ENCODE measurements at regions not wholly inside any gene's neighbourhood (a gene's known extent, or its start where the extent isn't known, plus 50 kb on each side); places are given as distances from the start of the nearest gene placed in this dataset.

GRCh38 chr4:12993923-12994322, 490.2 kb downstream of the RAB28 start:
- 96% methylated on average over 2 of the region's 3 CpGs for WGBS (ENCODE audit: insufficient coverage, low lambda C conversion rate)
- Histone ChIP-seq H3K9me3 (ENCODE audit: control insufficient read depth, low read depth, low read length) (no peaks in the 10 kb centered on the region), H3K36me3 (ENCODE audit: control insufficient read depth, insufficient read depth, low read length) (no peaks in the 10 kb centered on the region), H3K4me1 (ENCODE audit: control insufficient read depth, insufficient read depth, low read length) (no peaks in the 10 kb centered on the region), H3K27me3 (ENCODE audit: control insufficient read depth, insufficient read depth, low read length) (no peaks in the 10 kb centered on the region), H3K27ac (ENCODE audit: low read length) (no peak overlapping the region), H3K4me3 (ENCODE audit: low read length) (no peak overlapping the region)
- no peak for DNase-seq

GRCh38 chr4:12987284-12987683, 496.9 kb downstream of the RAB28 start:
- H3K4me3 ChIP-seq (ENCODE audit: low read length), result no peak overlapping the region
- H3K4me1 ChIP-seq (ENCODE audit: control insufficient read depth, insufficient read depth, low read length), result no peaks in the 10 kb centered on the region
- 100% methylated on average over 1 of the region's 2 CpGs for WGBS (ENCODE audit: insufficient coverage, low lambda C conversion rate)
- H3K27ac ChIP-seq (ENCODE audit: low read length), result no peak overlapping the region
- no peak for DNase-seq
- no peaks in the 10 kb centered on the region for H3K36me3 ChIP-seq (ENCODE audit: control insufficient read depth, insufficient read depth, low read length)
- no peaks in the 10 kb centered on the region for H3K27me3 ChIP-seq (ENCODE audit: control insufficient read depth, insufficient read depth, low read length)
- H3K9me3 ChIP-seq (ENCODE audit: control insufficient read depth, low read depth, low read length), result no peaks in the 10 kb centered on the region

DNA sequence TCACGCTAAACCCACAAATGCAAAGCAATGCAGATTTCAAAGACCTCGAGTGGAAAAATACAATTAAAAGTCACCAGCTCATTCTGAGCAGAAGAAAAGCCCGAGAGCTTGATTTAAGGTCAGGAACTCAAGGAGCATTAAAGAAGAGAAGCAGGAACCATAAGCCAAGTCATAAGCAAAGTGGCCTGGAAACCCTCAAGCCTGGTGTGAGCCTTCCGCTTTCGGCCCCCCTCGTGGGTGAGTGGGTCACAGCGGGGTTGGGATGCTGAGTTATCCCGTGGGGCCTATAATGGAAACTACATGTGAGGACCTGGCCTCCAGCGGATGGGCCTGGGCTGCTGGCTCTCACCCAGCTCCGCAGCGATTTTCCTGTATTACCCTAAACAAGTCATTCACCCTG, 504.3 kb downstream of the RAB28 start:
- H3K36me3 ChIP-seq (ENCODE audit: control insufficient read depth, insufficient read depth, low read length), result no peaks in the 10 kb centered on the region
- H3K4me3 ChIP-seq (ENCODE audit: low read length), result no peak overlapping the region
- WGBS (ENCODE audit: insufficient coverage, low lambda C conversion rate), result no CpG with 5 or more reads among the region's 11 CpGs
- H3K27me3 ChIP-seq (ENCODE audit: control insufficient read depth, insufficient read depth, low read length), result no peaks in the 10 kb centered on the region
- no peaks in the 10 kb centered on the region for H3K4me1 ChIP-seq (ENCODE audit: control insufficient read depth, insufficient read depth, low read length)
- H3K27ac ChIP-seq (ENCODE audit: low read length), result no peak overlapping the region
- DNase-seq, result no peak
- no peaks in the 10 kb centered on the region for H3K9me3 ChIP-seq (ENCODE audit: control insufficient read depth, low read depth, low read length)

DNA sequence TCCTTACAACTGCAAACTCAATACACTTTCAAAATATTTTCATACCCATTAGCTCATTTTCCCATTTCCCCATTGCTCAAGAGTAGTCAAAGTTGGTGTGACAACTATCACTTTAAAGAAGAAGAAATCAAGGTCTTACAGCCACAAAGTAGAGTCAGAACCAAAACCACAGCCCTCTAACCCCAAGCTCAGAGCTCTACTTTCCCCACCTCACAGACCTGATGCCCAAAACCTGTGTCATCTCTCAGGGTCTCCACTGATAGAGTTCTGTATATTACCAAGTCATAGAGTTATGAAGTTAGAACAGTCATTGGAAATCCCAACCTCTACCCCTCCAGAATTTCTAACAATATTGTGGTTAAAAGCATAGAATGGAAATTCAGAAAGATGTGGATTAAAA, 505.8 kb downstream of the RAB28 start:
- Histone ChIP-seq H3K27me3 (ENCODE audit: control insufficient read depth, insufficient read depth, low read length) (no peaks in the 10 kb centered on the region), H3K36me3 (ENCODE audit: control insufficient read depth, insufficient read depth, low read length) (no peaks in the 10 kb centered on the region), H3K4me3 (ENCODE audit: low read length) (no peak overlapping the region), H3K9me3 (ENCODE audit: control insufficient read depth, low read depth, low read length) (no peaks in the 10 kb centered on the region), H3K27ac (ENCODE audit: low read length) (no peak overlapping the region), H3K4me1 (ENCODE audit: control insufficient read depth, insufficient read depth, low read length) (no peaks in the 10 kb centered on the region)
- no peak for DNase-seq

- H3K9me3 ChIP-seq (ENCODE audit: control insufficient read depth, low read depth, low read length), result no peaks in the 10 kb centered on the region
- WGBS (ENCODE audit: insufficient coverage, low lambda C conversion rate), result 80% methylated on average over 2 of the region's 3 CpGs
- no peaks in the 10 kb centered on the region for H3K27me3 ChIP-seq (ENCODE audit: control insufficient read depth, insufficient read depth, low read length)
- no peaks in the 10 kb centered on the region for H3K4me1 ChIP-seq (ENCODE audit: control insufficient read depth, insufficient read depth, low read length)
- no peaks in the 10 kb centered on the region for H3K36me3 ChIP-seq (ENCODE audit: control insufficient read depth, insufficient read depth, low read length)
- H3K4me3 ChIP-seq (ENCODE audit: low read length), result no peak overlapping the region
- H3K27ac ChIP-seq (ENCODE audit: low read length), result no peak overlapping the region
- DNase-seq, result no peak
Observed at GRCh38 chr4:12975511-12975910, 508.6 kb downstream of the RAB28 start.

- no peak for DNase-seq
- H3K27me3 ChIP-seq (ENCODE audit: control insufficient read depth, insufficient read depth, low read length), result no peaks in the 10 kb centered on the region
- WGBS (ENCODE audit: insufficient coverage, low lambda C conversion rate), result 80% methylated on average over 1 of the region's 2 CpGs
- H3K4me1 ChIP-seq (ENCODE audit: control insufficient read depth, insufficient read depth, low read length), result no peaks in the 10 kb centered on the region
- no peak overlapping the region for H3K4me3 ChIP-seq (ENCODE audit: low read length)
- no peaks in the 10 kb centered on the region for H3K9me3 ChIP-seq (ENCODE audit: control insufficient read depth, low read depth, low read length)
- no peaks in the 10 kb centered on the region for H3K36me3 ChIP-seq (ENCODE audit: control insufficient read depth, insufficient read depth, low read length)
- H3K27ac ChIP-seq (ENCODE audit: low read length), result no peak overlapping the region
Observed at GRCh38 chr4:12973522-12973921, 510.6 kb downstream of the RAB28 start.

DNA sequence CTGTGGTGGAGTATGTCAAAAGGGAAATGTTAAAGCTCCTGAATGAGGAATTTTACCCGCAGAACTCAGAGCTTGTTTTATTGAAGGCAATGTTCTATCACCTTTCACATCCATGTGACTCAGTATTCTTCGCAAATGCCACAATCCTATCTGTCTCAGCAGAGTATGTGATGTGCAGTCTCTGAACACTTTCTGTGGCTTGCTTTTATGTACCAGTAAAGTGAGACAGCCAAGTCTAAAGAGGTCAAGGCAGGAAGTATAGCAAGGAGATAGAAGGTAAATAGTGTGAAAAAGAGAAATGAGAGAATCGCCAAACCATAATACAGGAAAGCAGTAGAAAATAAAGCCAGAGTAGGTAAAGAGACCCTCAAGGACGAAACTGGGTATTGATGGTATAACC, 515.8 kb downstream of the RAB28 start:
- WGBS (ENCODE audit: insufficient coverage, low lambda C conversion rate), result 63% methylated on average over 3 of the region's 4 CpGs
- no peaks in the 10 kb centered on the region for H3K4me1 ChIP-seq (ENCODE audit: control insufficient read depth, insufficient read depth, low read length)
- no peak overlapping the region for H3K27ac ChIP-seq (ENCODE audit: low read length)
- H3K36me3 ChIP-seq (ENCODE audit: control insufficient read depth, insufficient read depth, low read length), result no peaks in the 10 kb centered on the region
- H3K9me3 ChIP-seq (ENCODE audit: control insufficient read depth, low read depth, low read length), result no peaks in the 10 kb centered on the region
- no peaks in the 10 kb centered on the region for H3K27me3 ChIP-seq (ENCODE audit: control insufficient read depth, insufficient read depth, low read length)
- H3K4me3 ChIP-seq (ENCODE audit: low read length), result no peak overlapping the region
- DNase-seq, result no peak

DNA sequence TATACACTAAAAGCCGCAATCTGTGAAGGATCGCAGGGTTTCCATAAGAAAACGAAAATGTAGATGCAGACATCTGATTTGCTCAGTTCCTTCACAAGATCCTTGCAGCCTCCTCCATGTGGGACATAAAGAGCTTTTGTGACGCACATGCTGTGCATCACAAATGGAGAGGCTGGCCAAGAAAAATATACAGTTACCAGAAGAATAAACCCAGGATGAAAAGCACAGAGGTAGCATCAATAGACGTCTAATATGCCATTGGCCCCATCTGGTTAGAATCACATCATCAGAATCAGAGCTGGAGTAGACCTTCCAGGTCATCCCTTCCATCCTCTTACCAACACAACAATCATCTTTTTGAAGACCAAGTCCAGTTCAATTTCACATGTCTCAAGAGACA, 517.4 kb downstream of the RAB28 start:
- 100% methylated on average over 2 of the region's 5 CpGs for WGBS (ENCODE audit: insufficient coverage, low lambda C conversion rate)
- H3K9me3 ChIP-seq (ENCODE audit: control insufficient read depth, low read depth, low read length), result no peaks in the 10 kb centered on the region

DNA sequence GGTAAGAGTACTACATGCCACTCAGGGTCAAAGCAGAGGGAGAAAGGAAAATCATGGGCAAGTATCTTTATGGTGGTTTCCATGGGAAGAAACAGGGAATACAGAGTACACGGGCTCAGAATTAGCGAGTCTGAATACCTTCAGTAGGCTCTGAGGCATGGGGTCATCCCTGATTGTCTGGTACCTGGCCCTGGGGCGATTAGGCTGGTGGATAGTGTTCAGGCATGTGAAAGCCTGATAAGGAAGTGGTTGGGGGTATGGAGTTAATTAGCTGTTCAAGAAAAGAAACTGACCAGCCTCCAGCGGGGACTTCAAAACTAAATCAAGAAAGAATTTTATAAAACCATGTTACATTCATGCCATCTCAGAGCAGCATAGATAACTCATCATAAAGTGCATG, 518.8 kb downstream of the RAB28 start:
- no peak for DNase-seq
- Histone ChIP-seq H3K27ac (ENCODE audit: low read length) (no peak overlapping the region), H3K4me3 (ENCODE audit: low read length) (no peak overlapping the region), H3K9me3 (ENCODE audit: control insufficient read depth, low read depth, low read length) (no peaks in the 10 kb centered on the region), H3K36me3 (ENCODE audit: control insufficient read depth, insufficient read depth, low read length) (no peaks in the 10 kb centered on the region), H3K27me3 (ENCODE audit: control insufficient read depth, insufficient read depth, low read length) (no peaks in the 10 kb centered on the region), H3K4me1 (ENCODE audit: control insufficient read depth, insufficient read depth, low read length) (no peaks in the 10 kb centered on the region)
- whole genome bisulfite sequencing (ENCODE audit: insufficient coverage, low lambda C conversion rate), result no CpG with 5 or more reads among the region's 4 CpGs

More for the DNA sequence above, 517.4 kb downstream of the RAB28 start:
- H3K27me3 ChIP-seq (ENCODE audit: control insufficient read depth, insufficient read depth, low read length), result no peaks in the 10 kb centered on the region
- no peak overlapping the region for H3K27ac ChIP-seq (ENCODE audit: low read length)
- DNase-seq, result no peak
- H3K4me1 ChIP-seq (ENCODE audit: control insufficient read depth, insufficient read depth, low read length), result no peaks in the 10 kb centered on the region
- H3K36me3 ChIP-seq (ENCODE audit: control insufficient read depth, insufficient read depth, low read length), result no peaks in the 10 kb centered on the region
- H3K4me3 ChIP-seq (ENCODE audit: low read length), result no peak overlapping the region

DNA sequence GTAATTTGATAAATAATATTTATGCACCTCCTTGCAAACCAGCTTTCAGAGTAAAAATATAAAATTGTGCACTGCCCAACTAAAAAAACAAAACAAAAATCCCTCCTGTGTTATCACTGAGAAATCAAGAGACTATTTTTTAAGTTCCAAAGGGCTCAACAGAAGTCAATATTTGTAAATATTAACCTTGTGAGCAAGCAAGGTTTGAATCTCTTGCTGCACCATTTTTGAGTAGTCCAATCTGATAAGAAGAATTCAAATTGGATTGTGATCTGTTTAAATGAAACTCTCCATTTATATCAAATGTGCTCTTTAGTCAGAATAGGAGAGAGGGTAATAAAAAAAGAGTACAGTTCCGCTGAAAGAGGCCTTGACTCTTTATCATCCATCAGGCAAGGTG, 520.2 kb downstream of the RAB28 start:
- no peak overlapping the region for H3K27ac ChIP-seq (ENCODE audit: low read length)
- no CpG with 5 or more reads among the region's 1 CpG for WGBS (ENCODE audit: insufficient coverage, low lambda C conversion rate)
- H3K4me3 ChIP-seq (ENCODE audit: low read length), result no peak overlapping the region

GRCh38 chr4:12963291-12963690, 520.8 kb downstream of the RAB28 start:
- H3K9me3 ChIP-seq (ENCODE audit: control insufficient read depth, low read depth, low read length), result no peaks in the 10 kb centered on the region
- no peaks in the 10 kb centered on the region for H3K4me1 ChIP-seq (ENCODE audit: control insufficient read depth, insufficient read depth, low read length)
- H3K4me3 ChIP-seq (ENCODE audit: low read length), result no peak overlapping the region
- no peaks in the 10 kb centered on the region for H3K27me3 ChIP-seq (ENCODE audit: control insufficient read depth, insufficient read depth, low read length)
- H3K27ac ChIP-seq (ENCODE audit: low read length), result no peak overlapping the region
- no peaks in the 10 kb centered on the region for H3K36me3 ChIP-seq (ENCODE audit: control insufficient read depth, insufficient read depth, low read length)
- DNase-seq, result no peak

More for the DNA sequence above, 520.2 kb downstream of the RAB28 start:
- H3K4me1 ChIP-seq (ENCODE audit: control insufficient read depth, insufficient read depth, low read length), result no peaks in the 10 kb centered on the region
- no peaks in the 10 kb centered on the region for H3K27me3 ChIP-seq (ENCODE audit: control insufficient read depth, insufficient read depth, low read length)
- no peak for DNase-seq
- no peaks in the 10 kb centered on the region for H3K36me3 ChIP-seq (ENCODE audit: control insufficient read depth, insufficient read depth, low read length)
- H3K9me3 ChIP-seq (ENCODE audit: control insufficient read depth, low read depth, low read length), result no peaks in the 10 kb centered on the region
